ENCODE measurements at regions not wholly inside any gene's neighbourhood (a gene's known extent, or its start where the extent isn't known, plus 50 kb on each side); places are given as distances from the start of the nearest gene placed in this dataset.
"Not testable (repeated sequence)": the region's sequence is repeated elsewhere in the genome, so short reads cannot be mapped to it uniquely, and the experiment has no call there.

DNA sequence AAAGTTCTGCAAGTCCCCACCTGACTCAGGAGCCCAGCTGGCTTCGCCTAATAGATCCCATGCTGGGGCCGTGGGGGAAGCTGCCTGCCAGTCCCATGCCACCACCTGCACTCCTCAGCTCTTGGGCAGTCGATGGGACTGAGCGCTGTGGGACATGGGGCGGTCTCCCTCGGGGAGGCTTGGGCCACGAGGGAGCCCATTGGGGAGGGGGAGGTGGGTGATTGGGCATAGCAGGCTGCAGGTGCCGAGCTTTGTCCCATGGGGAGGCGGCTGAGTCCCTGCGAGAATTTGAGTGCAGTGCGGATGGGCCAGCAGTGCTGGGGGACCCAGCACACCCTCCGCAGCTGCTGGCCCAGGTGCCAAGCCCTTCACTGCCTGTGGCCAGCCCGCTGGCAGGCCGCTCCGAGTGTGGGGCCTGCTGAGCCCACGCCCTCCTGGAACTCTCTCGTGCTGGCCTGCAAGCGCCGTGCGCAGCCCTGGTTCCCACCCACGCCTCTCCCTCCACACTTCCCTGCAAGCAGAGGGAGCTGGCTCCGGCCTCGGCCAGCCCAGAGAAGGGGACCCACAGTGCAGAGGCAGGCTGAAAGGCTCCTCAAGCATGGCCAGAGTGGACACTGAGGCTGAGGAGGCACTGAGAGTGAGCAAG is 467.3 kb downstream of the IRS2 start:
- POLR2A ChIA-PET: interaction anchor here (1.0 kb wide), 1 partner anchor 20 kb away, joined by 3 read pairs; no protein-coding TSS in a partner anchor
- peaks cover 2% of the 10 kb centered on the region for H3K9me3 Mint-ChIP-seq

DNA sequence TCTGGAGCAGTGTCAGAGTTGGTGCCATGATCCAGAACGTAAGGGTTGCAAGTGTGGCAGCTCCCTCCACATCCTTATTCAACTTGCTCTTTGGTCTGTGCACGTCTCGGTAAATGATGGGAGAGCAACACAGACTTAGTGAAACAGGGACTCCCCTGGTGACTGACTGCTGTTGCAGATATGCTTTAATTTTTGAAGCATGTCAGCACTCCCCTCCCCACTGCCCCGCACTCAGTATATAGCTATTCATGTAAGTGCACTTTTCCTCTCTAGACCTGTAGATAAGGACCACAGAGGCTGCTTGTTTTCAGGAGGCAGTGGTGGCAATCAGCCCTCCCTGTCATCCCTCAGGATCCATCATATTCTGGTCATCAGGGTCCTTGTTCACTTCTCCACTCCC is 470.9 kb downstream of the IRS2 start:
- Mint-ChIP-seq H3K36me3 (ENCODE audit: low read depth) (no peaks in the 10 kb centered on the region), H3K27me3 (no peaks in the 10 kb centered on the region), H3K9me3 (peaks cover 2% of the 10 kb centered on the region), H3K4me1 (no peaks in the 10 kb centered on the region), H3K27ac (no peak overlapping the region), H3K4me3 (no peak overlapping the region)
- POLR2A ChIA-PET: no interaction called here
- CTCF ChIA-PET: no interaction called here
- no peak for DNase-seq

More for the DNA sequence above, 467.3 kb downstream of the IRS2 start:
- Mint-ChIP-seq H3K36me3 (ENCODE audit: low read depth) (no peaks in the 10 kb centered on the region), H3K27ac (no peak overlapping the region), H3K27me3 (no peaks in the 10 kb centered on the region), H3K4me1 (no peaks in the 10 kb centered on the region), H3K4me3 (no peak overlapping the region)
- DNase-seq: no peak
- CTCF ChIA-PET: no interaction called here

DNA sequence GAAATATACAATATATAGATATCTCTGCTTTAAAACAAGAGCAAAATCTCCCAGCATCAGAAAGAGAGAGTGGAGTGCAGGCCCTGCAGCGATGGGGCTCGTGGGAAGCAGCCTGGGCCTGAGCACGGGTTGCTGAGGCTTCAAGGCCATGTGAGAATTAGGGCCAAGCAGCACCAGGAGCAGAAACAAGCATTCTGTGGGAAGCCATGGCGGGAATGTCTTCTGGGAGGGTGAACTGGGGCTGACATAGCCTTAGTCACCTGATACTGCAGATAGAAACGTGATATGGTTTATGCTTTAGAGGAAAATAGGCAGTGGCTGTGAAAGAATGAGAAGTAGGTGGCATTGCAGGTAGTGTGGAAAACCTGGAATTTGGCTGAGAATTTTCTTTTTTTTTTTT is 472.3 kb downstream of the IRS2 start:
- no peak for DNase-seq
- no peak overlapping the region for H3K27ac Mint-ChIP-seq
- no peaks in the 10 kb centered on the region for H3K27me3 Mint-ChIP-seq
- H3K9me3 Mint-ChIP-seq: peaks cover 2% of the 10 kb centered on the region
- H3K4me1 Mint-ChIP-seq: no peaks in the 10 kb centered on the region
- ChIA-PET POLR2A (no interaction called here), CTCF (no interaction called here)
- H3K36me3 Mint-ChIP-seq (ENCODE audit: low read depth): no peaks in the 10 kb centered on the region
- H3K4me3 Mint-ChIP-seq: no peak overlapping the region

DNA sequence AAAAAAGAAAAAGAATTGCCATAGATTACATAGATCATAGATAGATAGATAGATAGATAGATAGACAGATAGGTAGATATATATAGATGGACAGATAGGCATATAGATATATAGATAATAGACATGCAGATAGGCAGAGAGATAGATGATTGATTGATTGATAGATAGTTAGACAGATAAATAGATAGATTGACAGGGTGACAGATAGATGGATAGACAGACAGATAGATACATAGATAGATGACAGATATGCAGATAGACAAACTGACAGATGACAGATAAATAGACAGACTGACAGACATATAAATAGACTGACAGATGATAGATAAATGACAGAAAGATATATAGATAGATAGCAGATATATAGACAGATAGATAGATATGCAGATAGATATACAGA is 474.0 kb downstream of the IRS2 start:
- H3K27ac Mint-ChIP-seq: no peak overlapping the region
- no peaks in the 10 kb centered on the region for H3K27me3 Mint-ChIP-seq
- no peak overlapping the region for H3K4me3 Mint-ChIP-seq
- no peaks in the 10 kb centered on the region for H3K9me3 Mint-ChIP-seq
- H3K36me3 Mint-ChIP-seq (ENCODE audit: low read depth): no peaks in the 10 kb centered on the region
- ChIA-PET CTCF (no interaction called here), POLR2A (no interaction called here)
- H3K4me1 Mint-ChIP-seq: no peaks in the 10 kb centered on the region
- no peak for DNase-seq

DNA sequence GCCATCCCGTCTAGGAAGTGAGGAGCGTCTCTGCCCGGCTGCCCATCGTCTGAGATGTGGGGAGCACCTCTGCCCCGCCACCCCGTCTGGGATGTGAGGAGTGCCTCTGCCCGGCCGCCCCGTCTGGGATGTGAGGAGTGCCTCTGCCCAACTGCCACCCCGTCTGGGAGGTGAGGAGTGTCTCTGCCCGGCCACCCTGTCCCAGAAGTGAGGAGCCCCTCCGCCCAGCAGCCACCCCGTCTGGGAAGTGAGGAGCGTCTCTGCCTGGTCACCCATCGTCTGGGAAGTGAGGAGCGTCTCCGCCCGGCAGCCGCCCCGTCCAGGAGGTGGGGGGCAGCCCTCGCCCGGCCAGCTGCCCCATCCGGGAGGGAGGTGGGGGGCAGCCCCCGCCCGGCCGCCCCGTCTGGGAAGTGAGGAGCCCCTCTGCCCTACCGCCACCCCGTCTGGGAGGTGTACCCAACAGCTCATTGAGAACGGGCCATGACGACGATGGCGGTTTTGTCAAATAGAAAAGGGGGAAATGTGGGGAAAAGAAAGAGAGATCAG is 474.9 kb downstream of the IRS2 start:
- POLR2A ChIA-PET: not testable (repeated sequence)

DNA sequence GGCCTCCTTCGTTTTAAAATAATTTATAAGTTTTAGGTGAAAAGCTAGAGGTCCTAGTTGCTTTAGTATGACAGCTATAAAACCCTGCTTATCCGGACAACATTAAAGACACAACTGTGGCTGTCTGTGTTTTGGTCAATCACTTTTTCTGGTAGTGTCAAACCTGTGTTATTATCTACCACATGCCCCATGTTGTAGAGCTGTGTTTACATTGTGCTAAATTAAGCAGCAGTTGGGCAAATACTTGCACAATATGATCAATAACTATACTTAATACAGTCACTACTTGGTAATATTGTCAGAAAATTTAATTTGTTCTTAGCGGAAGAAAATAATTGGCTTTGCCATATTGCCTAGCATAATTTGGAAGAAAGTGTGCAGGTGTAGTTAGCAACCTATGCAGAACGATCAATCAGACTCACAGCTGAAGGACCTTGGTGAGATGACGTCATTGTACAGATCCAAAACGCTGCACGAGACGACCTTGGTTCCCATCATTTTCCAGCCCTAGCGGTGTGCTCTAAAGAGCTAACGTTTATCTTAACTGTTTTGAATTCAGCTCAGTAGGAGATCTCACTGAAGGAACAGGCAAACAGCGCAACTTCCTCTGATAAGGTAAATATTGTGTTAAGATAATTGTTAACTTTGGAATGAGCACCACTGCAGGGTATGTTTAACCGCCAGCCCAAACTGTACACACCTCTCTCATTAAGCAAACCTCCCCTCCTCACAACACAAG is 476.6 kb downstream of the IRS2 start:
- DNase-seq: no peak
- Mint-ChIP-seq H3K36me3 (ENCODE audit: low read depth) (no peaks in the 10 kb centered on the region), H3K9me3 (no peaks in the 10 kb centered on the region), H3K27ac (no peak overlapping the region), H3K4me3 (no peak overlapping the region), H3K27me3 (no peaks in the 10 kb centered on the region), H3K4me1 (no peaks in the 10 kb centered on the region)
- POLR2A ChIA-PET: no interaction called here
- CTCF ChIA-PET: interaction anchor here (0.7 kb wide), 1 partner anchor 398 kb away, joined by 3 read pairs; no protein-coding TSS in a partner anchor

More for the DNA sequence above, 474.9 kb downstream of the IRS2 start:
- DNase-seq; H3K4me3 Mint-ChIP-seq; H3K9me3 Mint-ChIP-seq; CTCF ChIA-PET; H3K4me1 Mint-ChIP-seq; H3K27ac Mint-ChIP-seq; H3K27me3 Mint-ChIP-seq; H3K36me3 Mint-ChIP-seq (ENCODE audit: low read depth): not testable (repeated sequence)

DNA sequence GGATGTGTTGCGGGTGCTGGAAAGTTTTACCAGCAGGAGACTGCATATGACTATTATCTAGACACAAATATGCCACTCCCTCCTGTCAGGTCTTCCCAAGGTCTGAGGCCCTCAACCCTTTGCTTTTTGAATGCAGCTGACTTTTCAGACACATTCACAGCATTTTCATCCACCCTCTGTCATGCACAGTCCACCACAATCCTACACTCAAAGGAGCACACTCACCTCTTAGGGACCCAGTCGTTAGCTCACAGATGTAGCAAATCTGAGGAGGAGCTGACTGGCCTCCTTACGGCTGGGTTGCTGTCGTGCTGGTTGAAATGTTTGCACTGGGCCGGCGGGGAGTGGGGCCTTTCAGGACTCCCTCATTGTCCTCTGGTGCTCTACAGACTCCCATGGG is 479.4 kb downstream of the IRS2 start:
- no peak for DNase-seq
- no peaks in the 10 kb centered on the region for H3K9me3 Mint-ChIP-seq
- H3K27me3 Mint-ChIP-seq: no peaks in the 10 kb centered on the region
- ChIA-PET CTCF (no interaction called here), POLR2A (no interaction called here)
- no peaks in the 10 kb centered on the region for H3K36me3 Mint-ChIP-seq (ENCODE audit: low read depth)
- H3K4me1 Mint-ChIP-seq: no peaks in the 10 kb centered on the region
- no peak overlapping the region for H3K4me3 Mint-ChIP-seq
- H3K27ac Mint-ChIP-seq: no peak overlapping the region

DNA sequence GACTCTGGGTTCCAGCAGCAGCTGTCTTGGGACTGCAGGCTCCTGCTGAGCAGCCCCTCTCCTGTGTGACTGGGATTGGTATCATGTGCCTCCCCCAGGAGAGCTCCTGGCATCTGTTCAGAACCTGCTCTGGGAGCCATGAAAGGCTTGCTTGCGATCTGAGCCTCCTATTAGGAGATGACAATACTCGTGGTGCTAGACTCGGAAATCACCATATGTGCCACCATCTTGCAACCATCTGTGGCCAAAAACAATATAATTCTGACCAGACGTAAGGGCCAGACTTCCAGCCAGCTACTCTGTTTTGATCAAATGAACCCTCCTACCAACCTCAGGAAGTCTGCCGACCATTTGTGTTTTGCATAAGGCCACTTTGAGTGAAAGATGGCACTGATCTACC is 484.7 kb downstream of the IRS2 start:
- no peak overlapping the region for H3K27ac Mint-ChIP-seq
- no peaks in the 10 kb centered on the region for H3K4me1 Mint-ChIP-seq
- no peaks in the 10 kb centered on the region for H3K36me3 Mint-ChIP-seq (ENCODE audit: low read depth)
- H3K9me3 Mint-ChIP-seq: no peaks in the 10 kb centered on the region
- CTCF ChIA-PET: no interaction called here
- POLR2A ChIA-PET: no interaction called here
- H3K27me3 Mint-ChIP-seq: no peaks in the 10 kb centered on the region
- H3K4me3 Mint-ChIP-seq: no peak overlapping the region
- DNase-seq: no peak

DNA sequence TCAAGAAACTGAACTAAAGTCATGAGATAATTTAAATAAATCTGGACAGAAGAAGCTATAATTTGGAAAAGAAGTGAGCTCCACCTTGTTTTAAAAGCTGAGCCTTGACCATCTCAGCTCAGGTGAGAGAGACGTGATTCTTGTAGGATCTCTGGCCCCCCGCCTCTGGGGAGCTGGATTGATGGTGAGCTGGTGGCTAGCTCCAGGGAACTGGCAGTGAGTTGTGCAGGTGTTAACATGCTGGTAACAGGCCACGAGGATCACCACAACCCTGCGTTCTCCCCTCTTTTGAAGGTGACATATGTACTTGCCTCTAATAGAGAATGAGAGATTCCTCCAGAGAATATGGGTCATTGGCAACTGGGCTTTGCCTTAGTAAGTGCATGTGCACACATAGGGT is 485.1 kb downstream of the IRS2 start:
- H3K4me1 Mint-ChIP-seq: no peaks in the 10 kb centered on the region
- H3K36me3 Mint-ChIP-seq (ENCODE audit: low read depth): no peaks in the 10 kb centered on the region
- CTCF ChIA-PET: no interaction called here
- DNase-seq: no peak
- no peak overlapping the region for H3K27ac Mint-ChIP-seq
- H3K4me3 Mint-ChIP-seq: no peak overlapping the region
- H3K27me3 Mint-ChIP-seq: no peaks in the 10 kb centered on the region
- POLR2A ChIA-PET: no interaction called here
- H3K9me3 Mint-ChIP-seq: no peaks in the 10 kb centered on the region

DNA sequence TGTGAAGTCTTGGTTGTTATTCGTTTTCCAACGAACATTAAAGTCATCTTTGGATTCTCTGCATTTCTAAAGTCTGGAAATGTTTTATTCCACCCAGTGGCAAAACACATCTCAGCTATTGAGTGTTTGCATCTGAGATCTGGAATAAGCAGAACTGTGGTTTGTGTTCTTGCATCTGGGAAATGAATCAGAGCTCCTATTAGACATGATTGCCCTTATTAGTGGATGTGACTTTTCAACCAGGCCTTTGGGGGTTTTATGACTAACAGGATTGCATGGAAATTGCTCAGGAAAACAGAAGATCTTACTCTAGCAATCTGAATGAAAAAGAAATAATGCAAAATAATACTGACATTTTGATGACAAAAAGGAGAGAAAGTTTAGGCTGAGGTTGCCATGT is 488.8 kb downstream of the IRS2 start:
- Mint-ChIP-seq H3K4me3 (no peak overlapping the region), H3K9me3 (peaks cover 4% of the 10 kb centered on the region), H3K36me3 (ENCODE audit: low read depth) (no peaks in the 10 kb centered on the region), H3K27ac (no peak overlapping the region), H3K27me3 (no peaks in the 10 kb centered on the region), H3K4me1 (no peaks in the 10 kb centered on the region)
- ChIA-PET POLR2A (no interaction called here), CTCF (no interaction called here)
- no peak for DNase-seq

DNA sequence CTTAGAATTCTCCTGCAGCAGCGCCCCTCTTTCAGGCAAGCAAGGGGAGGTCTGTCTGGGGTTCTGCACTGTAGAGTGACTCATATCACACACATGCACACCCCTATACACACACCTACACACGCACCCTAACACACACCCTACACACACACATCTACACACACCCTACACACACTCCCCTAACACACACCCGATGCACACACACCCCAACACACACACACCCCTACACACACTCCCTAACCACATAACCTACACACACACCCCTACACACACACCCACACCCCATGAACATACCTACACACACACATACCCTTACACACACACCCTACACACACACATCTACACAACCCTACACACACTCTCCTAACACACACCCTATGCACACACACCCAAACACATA is 493.2 kb downstream of the IRS2 start:
- Mint-ChIP-seq H3K27me3 (no peaks in the 10 kb centered on the region), H3K4me1 (no peaks in the 10 kb centered on the region), H3K36me3 (ENCODE audit: low read depth) (no peaks in the 10 kb centered on the region), H3K9me3 (peaks cover 4% of the 10 kb centered on the region), H3K27ac (no peak overlapping the region), H3K4me3 (no peak overlapping the region)
- no peak for DNase-seq
- ChIA-PET CTCF (no interaction called here), POLR2A (no interaction called here)

DNA sequence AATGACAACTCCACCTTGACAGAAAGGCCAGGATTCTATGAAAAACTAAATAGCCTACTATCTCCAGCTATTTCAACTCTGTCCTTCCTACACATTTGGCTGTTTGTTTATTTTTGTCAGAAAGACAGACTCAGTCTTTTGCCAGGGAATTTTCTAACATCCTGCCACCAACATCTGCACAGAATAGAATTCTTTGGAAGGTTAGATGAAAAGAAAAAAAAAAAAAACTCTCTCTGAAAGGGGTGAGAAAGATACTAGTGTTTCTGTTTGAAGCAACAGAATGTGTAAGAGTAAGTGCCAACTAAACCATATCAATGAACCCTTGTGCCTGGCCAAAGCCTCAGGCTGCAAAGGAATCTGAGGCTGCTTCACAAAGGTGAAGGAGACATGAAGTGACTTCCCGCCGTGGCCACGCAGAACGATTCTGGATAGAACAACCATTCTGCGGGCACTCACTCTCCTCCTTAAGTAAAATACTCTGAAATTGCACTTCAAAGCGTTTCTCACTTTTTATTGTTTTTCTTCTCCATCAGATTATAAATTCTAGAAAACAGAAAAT is 498.2 kb downstream of the IRS2 start:
- Mint-ChIP-seq H3K4me1 (no peaks in the 10 kb centered on the region), H3K36me3 (ENCODE audit: low read depth) (no peaks in the 10 kb centered on the region), H3K27me3 (no peaks in the 10 kb centered on the region), H3K27ac (no peak overlapping the region), H3K9me3 (no peaks in the 10 kb centered on the region), H3K4me3 (no peak overlapping the region)
- DNase-seq: no peak
- CTCF ChIA-PET: no interaction called here
- POLR2A ChIA-PET: no interaction called here

DNA sequence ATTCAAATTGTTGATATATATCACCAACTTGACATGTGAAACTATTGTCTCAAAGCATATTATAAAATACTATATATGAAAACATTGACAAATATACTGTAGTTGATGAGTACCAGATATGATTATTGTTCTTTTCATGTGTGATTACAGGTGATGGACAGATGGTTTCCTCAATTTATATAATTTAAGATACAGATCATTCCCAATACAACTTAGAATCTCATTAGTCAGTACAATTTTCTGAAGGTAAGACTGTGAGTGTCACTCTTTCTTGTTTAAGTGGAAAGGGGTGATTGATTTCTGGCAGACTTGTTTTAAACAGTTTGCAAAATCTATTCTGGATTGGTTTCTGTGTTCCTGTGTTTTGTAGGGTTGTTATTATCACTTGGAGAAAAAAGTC is 498.8 kb downstream of the IRS2 start:
- Mint-ChIP-seq H3K36me3 (ENCODE audit: low read depth) (no peaks in the 10 kb centered on the region), H3K9me3 (no peaks in the 10 kb centered on the region), H3K4me3 (no peak overlapping the region), H3K4me1 (no peaks in the 10 kb centered on the region), H3K27ac (no peak overlapping the region), H3K27me3 (no peaks in the 10 kb centered on the region)
- CTCF ChIA-PET: no interaction called here
- POLR2A ChIA-PET: no interaction called here
- no peak for DNase-seq

DNA sequence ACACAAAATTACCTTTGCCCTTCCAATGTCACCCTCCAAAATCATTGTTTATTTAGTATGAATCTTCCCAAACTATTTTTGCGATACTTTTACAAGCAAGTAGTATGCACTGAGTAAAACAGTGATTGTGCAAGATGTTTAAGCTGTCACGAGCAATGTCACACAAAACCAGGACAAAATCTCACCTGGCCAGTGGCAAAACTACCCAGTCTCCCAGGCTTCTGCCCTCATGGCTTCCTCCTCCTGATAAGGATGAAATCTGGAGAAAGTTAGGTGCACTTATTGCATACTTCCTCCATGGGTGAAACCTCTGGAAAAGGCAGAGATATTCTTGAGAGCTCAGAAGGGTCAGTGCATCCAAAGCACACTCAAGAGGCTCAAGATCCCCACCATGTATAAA is 500.8 kb downstream of the IRS2 start:
- no peaks in the 10 kb centered on the region for H3K9me3 Mint-ChIP-seq
- no peak overlapping the region for H3K4me3 Mint-ChIP-seq
- H3K36me3 Mint-ChIP-seq (ENCODE audit: low read depth): no peaks in the 10 kb centered on the region
- no peak for DNase-seq
- no peaks in the 10 kb centered on the region for H3K4me1 Mint-ChIP-seq
- no peaks in the 10 kb centered on the region for H3K27me3 Mint-ChIP-seq
- ChIA-PET POLR2A (no interaction called here), CTCF (no interaction called here)
- no peak overlapping the region for H3K27ac Mint-ChIP-seq

Data from activated CD4-positive, alpha-beta memory T cell treated with anti-CD3 and anti-CD28 coated beads, Interleukin-2, amount 10 ng/mL, durations not matched to agents 7 days and 5 days (primary cell).